Right lobe of liver (tissue), 6 donors: ENCODE measurements at regions not wholly inside any gene's neighbourhood (a gene's known extent, or its start where the extent isn't known, plus 50 kb on each side); places are given as distances from the start of the nearest gene placed in this dataset.

Source experiments
- ATAC-seq, 4 donors: fragments of 200-7000 bp; cut with Tn5 transposase; one replicate each; pipeline ENCODE4 v1.9.1; 2020; ENCODE audit warnings: mild to moderate bottlenecking in 4 of 4, moderate library complexity in 4 of 4
- DNase-seq, 3 donors: peaks; one replicate each; pipeline ENCODE4 v3.0.0-alpha.2; 2020
- H3K27ac ChIP-seq, 3 donors: fragments of 200-600 bp; one replicate each; pipeline ENCODE4 v1.8.0; 2022
- H3K27me3 ChIP-seq, 2 donors: fragments of 200-600 bp; one replicate each; pipeline ENCODE4 v1.8.0; 2022
- H3K36me3 ChIP-seq, 4 donors: fragments of 200-600 bp; sonication (generic) in 1 of 4; one replicate each; pipeline versions ENCODE4 v1.5.1 to v1.8.0; 2017 to 2022; ENCODE audit warnings: control low read depth in 1 of 4
- H3K4me1 ChIP-seq, 4 donors: fragments of 200-600 bp; sonication (generic) in 1 of 4; one replicate each; pipeline versions ENCODE4 v1.5.1 to v1.8.0; 2017 to 2022; ENCODE audit warnings: control low read depth in 1 of 4
- H3K4me3 ChIP-seq, 3 donors: fragments of 200-600 bp; one replicate each; pipeline ENCODE4 v1.8.0; 2022
- H3K9me3 ChIP-seq, 4 donors: fragments of 200-600 bp; sonication (generic) in 1 of 4; one replicate each; pipeline versions ENCODE4 v1.5.1 to v1.8.0; 2017 to 2022; ENCODE audit warnings: control low read depth in 1 of 4
- POLR2A ChIP-seq: fragments of 450-650 bp; IDR thresholded peaks from one replicate; pipeline ENCODE4 v1.6.1; 2017; ENCODE audit warnings: antibody characterized with exemption, mild to moderate bottlenecking
- WGBS: methylation state at CpG from one replicate; pipeline ENCODE4 v1.1.6; 2018; ENCODE audit warnings: low coverage, low lambda C conversion rate; ENCODE audit not compliant: insufficient coverage; ENCODE audit errors: missing lambda C conversion rate; 5-methylcytosine and 5-hydroxymethylcytosine counted together
- intact Hi-C, 2 donors: fragments of 100-400 bp; cut with DNase I; formaldehyde crosslinking; loops; one replicate each; pipeline versions ENCODE4 v1.11.2 to v1.14.1; 2022
- TF ChIP-seq, protein P1 (sequence below), 4 donors: fragments of 200-600 bp in 3 of 4; fragments of 450-650 bp in 1 of 4; IDR thresholded peaks; one replicate each; pipeline versions ENCODE4 v1.5.1 to v1.8.0; 2016 to 2022; ENCODE audit warnings: antibody characterized with exemption in 4 of 4, mild to moderate bottlenecking in 2 of 4
- donor health status: DM: no; HTN: yes; CAD: no.
- donor health status: DM: no; HTN: no; CAD: no.
- donor health status: DM: no; HTN: no; CAD: no.
- donor health status: DM: no; HTN: yes; CAD: no.
- donor health status: DM: no; HTN: yes; CAD: no.

DNA sequence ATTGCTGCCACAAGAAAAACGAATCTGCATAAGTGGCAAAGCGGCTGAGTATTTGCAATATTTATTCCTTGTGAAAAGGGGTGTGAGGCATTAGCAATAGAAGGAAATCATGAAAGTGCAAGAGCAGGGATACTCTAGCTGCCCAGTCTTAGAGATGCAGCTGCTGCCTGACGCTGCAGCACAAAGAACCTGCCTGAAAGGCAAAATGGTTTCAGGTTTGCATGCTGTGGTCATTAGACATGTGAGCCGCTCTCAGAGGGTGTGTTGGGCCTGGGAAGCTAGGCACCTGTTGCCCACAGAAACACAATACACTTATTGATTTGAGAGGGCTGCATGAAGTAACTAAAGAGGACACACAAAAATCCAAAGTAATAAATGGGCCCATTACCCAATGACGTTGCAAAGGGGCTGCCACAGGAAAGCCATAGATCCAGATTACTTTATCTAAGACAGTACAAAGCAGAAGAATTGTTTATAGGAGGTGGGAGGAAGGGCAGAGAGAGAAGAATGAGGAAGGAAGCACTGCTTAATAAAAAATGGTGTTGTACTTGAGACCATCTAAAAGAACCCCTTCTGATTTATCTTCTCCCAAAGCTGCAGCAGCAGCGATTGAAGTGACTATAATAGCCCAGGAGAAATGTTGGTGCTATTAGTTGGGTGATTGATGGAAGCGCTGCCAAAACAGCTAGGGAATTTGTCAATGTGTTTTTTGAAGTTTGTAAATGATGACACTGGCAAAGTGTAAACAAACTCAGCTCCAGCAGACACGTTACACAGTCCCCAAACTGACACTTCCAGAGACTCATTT is 492.4 kb upstream of the ACVR2A start:
- no peaks in the 10 kb centered on the region for H3K9me3 ChIP-seq
- intact Hi-C loops, result no loop called here
- no peaks in the 10 kb centered on the region for H3K27me3 ChIP-seq
- peaks cover 0 to 3% (median 0%) of the 10 kb centered on the region in 4 donors for H3K4me1 ChIP-seq
- H3K36me3 ChIP-seq, result no peaks in the 10 kb centered on the region
- ATAC-seq (peak in 3 of 4 donors; percentile 26 to 88 (median 61)), DNase-seq (no peak)
- H3K27ac ChIP-seq, result no peak overlapping the region
- WGBS, result 55% methylated on average over 8 of the region's 8 CpGs
- no peak overlapping the region for H3K4me3 ChIP-seq
- no peak for TF ChIP-seq POLR2A
- TF ChIP-seq, protein P1, sequence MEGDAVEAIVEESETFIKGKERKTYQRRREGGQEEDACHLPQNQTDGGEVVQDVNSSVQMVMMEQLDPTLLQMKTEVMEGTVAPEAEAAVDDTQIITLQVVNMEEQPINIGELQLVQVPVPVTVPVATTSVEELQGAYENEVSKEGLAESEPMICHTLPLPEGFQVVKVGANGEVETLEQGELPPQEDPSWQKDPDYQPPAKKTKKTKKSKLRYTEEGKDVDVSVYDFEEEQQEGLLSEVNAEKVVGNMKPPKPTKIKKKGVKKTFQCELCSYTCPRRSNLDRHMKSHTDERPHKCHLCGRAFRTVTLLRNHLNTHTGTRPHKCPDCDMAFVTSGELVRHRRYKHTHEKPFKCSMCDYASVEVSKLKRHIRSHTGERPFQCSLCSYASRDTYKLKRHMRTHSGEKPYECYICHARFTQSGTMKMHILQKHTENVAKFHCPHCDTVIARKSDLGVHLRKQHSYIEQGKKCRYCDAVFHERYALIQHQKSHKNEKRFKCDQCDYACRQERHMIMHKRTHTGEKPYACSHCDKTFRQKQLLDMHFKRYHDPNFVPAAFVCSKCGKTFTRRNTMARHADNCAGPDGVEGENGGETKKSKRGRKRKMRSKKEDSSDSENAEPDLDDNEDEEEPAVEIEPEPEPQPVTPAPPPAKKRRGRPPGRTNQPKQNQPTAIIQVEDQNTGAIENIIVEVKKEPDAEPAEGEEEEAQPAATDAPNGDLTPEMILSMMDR (IDR thresholded peaks at IDR 0.05), result no peak

DNA sequence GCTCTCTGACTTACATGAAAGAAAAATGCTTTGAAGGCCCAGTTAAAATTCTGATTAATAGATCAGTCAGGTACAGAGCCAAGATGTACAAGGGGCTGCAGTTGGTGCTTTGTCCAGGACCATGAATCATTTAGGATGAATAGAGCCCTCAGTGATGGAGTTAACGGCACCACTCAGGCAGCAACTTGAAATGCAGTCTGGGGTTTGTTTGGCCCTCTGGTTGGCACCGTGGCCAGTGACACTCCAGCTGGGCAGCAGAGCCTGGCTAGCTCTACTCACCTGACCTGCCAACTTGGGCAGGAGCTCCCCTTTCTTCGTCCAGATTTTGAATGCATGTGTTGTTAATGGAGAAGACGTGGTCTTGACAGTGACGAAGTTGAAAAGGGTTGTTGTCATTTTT is 493.0 kb upstream of the ACVR2A start:
- no peak overlapping the region for H3K4me3 ChIP-seq
- H3K27me3 ChIP-seq, result no peaks in the 10 kb centered on the region
- TF ChIP-seq, protein P1 (IDR thresholded peaks at IDR 0.05), result no peak
- no peak for TF ChIP-seq POLR2A
- DNase-seq, result no peak
- peaks cover 0 to 3% (median 0%) of the 10 kb centered on the region in 4 donors for H3K4me1 ChIP-seq
- intact Hi-C loops, result no loop called here
- WGBS, result 89% methylated on average over 5 of the region's 5 CpGs
- H3K27ac ChIP-seq, result no peak overlapping the region
- H3K9me3 ChIP-seq, result no peaks in the 10 kb centered on the region
- no peak for ATAC-seq
- H3K36me3 ChIP-seq, result no peaks in the 10 kb centered on the region

DNA sequence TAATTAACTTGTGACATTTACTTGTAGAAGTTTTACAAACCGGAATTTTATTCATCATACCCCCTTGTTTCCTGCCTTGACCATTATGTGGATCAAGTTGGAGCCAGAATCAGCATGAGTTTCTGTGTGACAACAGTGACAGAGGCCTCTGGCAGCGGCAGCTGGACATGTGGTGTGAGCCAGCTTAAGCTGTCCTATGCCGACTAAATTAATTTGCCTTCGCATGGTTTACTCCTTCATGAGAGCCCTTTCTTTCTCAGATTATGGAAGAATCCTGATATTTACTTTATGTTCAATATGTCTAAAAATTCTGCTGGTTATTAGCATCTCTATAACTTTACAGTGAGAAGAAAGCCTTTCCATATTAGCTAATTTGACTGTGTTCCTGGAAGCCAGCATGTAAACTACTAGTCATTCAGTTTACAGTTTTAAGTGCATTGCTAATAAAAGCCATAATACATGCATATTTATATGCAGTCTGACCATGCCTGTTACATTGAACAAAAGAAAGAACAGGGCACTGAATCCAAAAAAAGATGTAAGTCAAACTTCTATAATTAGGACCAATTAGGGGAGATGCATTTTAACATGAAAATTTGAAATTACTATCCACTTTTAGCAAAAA is 495.8 kb upstream of the ACVR2A start:
- intact Hi-C loops, result no loop called here
- no peak overlapping the region for H3K27ac ChIP-seq
- H3K4me1 ChIP-seq, result peaks cover 0 to 3% (median 0%) of the 10 kb centered on the region in 4 donors
- no peak overlapping the region for H3K4me3 ChIP-seq
- no peak for TF ChIP-seq POLR2A
- TF ChIP-seq, protein P1 (IDR thresholded peaks at IDR 0.05), result no peak
- H3K9me3 ChIP-seq, result no peaks in the 10 kb centered on the region
- 61% methylated on average over 4 of the region's 4 CpGs for WGBS
- DNase-seq (no peak), ATAC-seq (no peak)
- H3K27me3 ChIP-seq, result no peaks in the 10 kb centered on the region
- no peaks in the 10 kb centered on the region for H3K36me3 ChIP-seq

DNA sequence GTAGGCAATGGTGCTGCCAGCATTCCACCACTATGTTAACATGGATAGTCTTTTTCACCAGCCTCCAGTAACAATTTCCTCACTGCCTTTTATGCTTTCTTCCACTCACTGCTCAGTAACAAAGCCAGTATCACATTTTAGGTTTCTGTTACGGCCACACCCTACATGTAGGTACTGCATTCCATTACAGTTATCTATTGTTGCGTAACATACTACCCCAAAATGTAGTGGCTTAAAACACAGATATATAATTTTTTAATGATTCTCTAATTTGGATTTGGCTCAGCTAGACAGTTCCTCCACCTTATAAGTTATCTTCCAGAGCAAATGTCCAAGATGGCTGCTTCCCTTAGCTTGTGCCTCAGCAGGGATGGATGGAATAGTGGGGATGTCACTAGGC is 498.7 kb upstream of the ACVR2A start:
- H3K9me3 ChIP-seq, result no peaks in the 10 kb centered on the region
- H3K27ac ChIP-seq, result no peak overlapping the region
- no peaks in the 10 kb centered on the region for H3K4me1 ChIP-seq
- WGBS, result 97% methylated on average over 2 of the region's 2 CpGs
- no peaks in the 10 kb centered on the region for H3K27me3 ChIP-seq
- H3K36me3 ChIP-seq, result no peaks in the 10 kb centered on the region
- TF ChIP-seq, protein P1 (IDR thresholded peaks at IDR 0.05), result no peak
- TF ChIP-seq POLR2A, result no peak
- ATAC-seq, result no peak
- no peak overlapping the region for H3K4me3 ChIP-seq
- intact Hi-C loops, result no loop called here
- no peak for DNase-seq
